ENCODE measurements at regions not wholly inside any gene's neighbourhood (a gene's known extent, or its start where the extent isn't known, plus 50 kb on each side); places are given as distances from the start of the nearest gene placed in this dataset.

GRCh38 chr14:89013698-89014568 is 189.5 kb downstream of the TTC8 start:
- no peak for DNase-seq (ENCODE audit: low read depth)
- no peak overlapping the region for H3K4me3 ChIP-seq (replicated peaks; ENCODE audit: low read depth, low read length)
- TF ChIP-seq CTCF (IDR thresholded peaks at IDR 0.05; ENCODE audit: low read length, missing control alignments), result no peak

GRCh38 chr14:89014569-89014850 is 190.1 kb downstream of the TTC8 start:
- no peak for TF ChIP-seq CTCF (IDR thresholded peaks at IDR 0.05; ENCODE audit: low read length, missing control alignments)
- H3K4me3 ChIP-seq (replicated peaks; ENCODE audit: low read depth, low read length), result no peak overlapping the region
- no peak for DNase-seq (ENCODE audit: low read depth)

GRCh38 chr14:89015016-89015415 is 190.6 kb downstream of the TTC8 start:
- TF ChIP-seq CTCF (IDR thresholded peaks at IDR 0.05; ENCODE audit: low read length, missing control alignments), result peak; percentile 36
- peak; percentile 30 for DNase-seq (ENCODE audit: low read depth)
- H3K4me3 ChIP-seq (replicated peaks; ENCODE audit: low read depth, low read length), result no peak overlapping the region

GRCh38 chr14:89017417-89017816 is 193.0 kb downstream of the TTC8 start:
- no peak for TF ChIP-seq CTCF (IDR thresholded peaks at IDR 0.05; ENCODE audit: low read length, missing control alignments)
- H3K4me3 ChIP-seq (replicated peaks; ENCODE audit: low read depth, low read length), result no peak overlapping the region
- no peak for DNase-seq (ENCODE audit: low read depth)

- no peak for TF ChIP-seq CTCF (IDR thresholded peaks at IDR 0.05; ENCODE audit: low read length, missing control alignments)
- DNase-seq (ENCODE audit: low read depth), result no peak
- H3K4me3 ChIP-seq (replicated peaks; ENCODE audit: low read depth, low read length), result no peak overlapping the region
Observed at GRCh38 chr14:89022274-89022673, 197.8 kb downstream of the TTC8 start.

GRCh38 chr14:89024691-89025090 is 200.2 kb downstream of the TTC8 start:
- no peak for TF ChIP-seq CTCF (IDR thresholded peaks at IDR 0.05; ENCODE audit: low read length, missing control alignments)
- DNase-seq (ENCODE audit: low read depth), result no peak
- no peak overlapping the region for H3K4me3 ChIP-seq (replicated peaks; ENCODE audit: low read depth, low read length)

All from fibroblast of pulmonary artery (primary cell).